Endodermal cell (in vitro differentiated cells): ENCODE measurements at regions not wholly inside any gene's neighbourhood (a gene's known extent, or its start where the extent isn't known, plus 50 kb on each side); places are given as distances from the start of the nearest gene placed in this dataset.

Experiments
- DNase-seq: peaks from one replicate; pipeline ENCODE4 v3.0.0-alpha.2; 2017
- H3K27ac ChIP-seq: 2 replicates; pipeline ENCODE4 v1.5.1; 2013; ENCODE audit warnings: mild to moderate bottlenecking, low read depth, low read length, moderate library complexity
- H3K27me3 ChIP-seq: 2 replicates; pipeline ENCODE4 v1.6.1; 2013; ENCODE audit warnings: mild to moderate bottlenecking, low read length, moderate library complexity; ENCODE audit not compliant: insufficient read depth, control insufficient read depth, poor library complexity, severe bottlenecking
- H3K36me3 ChIP-seq: 2 replicates; pipeline ENCODE4 v1.7.0; 2013; ENCODE audit warnings: mild to moderate bottlenecking, low read length, moderate library complexity; ENCODE audit not compliant: control insufficient read depth, insufficient read depth
- H3K4me1 ChIP-seq: one replicate; pipeline ENCODE4 v1.7.0; 2013; ENCODE audit warnings: low read length; ENCODE audit not compliant: control insufficient read depth, insufficient read depth
- H3K4me3 ChIP-seq: 2 replicates; pipeline ENCODE4 v1.5.1; 2013; ENCODE audit warnings: mild to moderate bottlenecking, low read length, moderate library complexity
- H3K9ac ChIP-seq: 2 replicates; pipeline ENCODE4 v1.6.1; 2013; ENCODE audit warnings: mild to moderate bottlenecking, low read length, moderate library complexity; ENCODE audit not compliant: poor library complexity, severe bottlenecking; ENCODE audit errors: extremely low read depth
- H3K9me3 ChIP-seq: 2 replicates; pipeline ENCODE4 v1.6.1; 2013; ENCODE audit warnings: mild to moderate bottlenecking, low read length, moderate library complexity; ENCODE audit not compliant: control insufficient read depth
- H3K27ac Mint-ChIP-seq: 2 replicates; pipeline ENCODE4 v1.8.0; 2020; ENCODE audit warnings: mixed read lengths
- H3K27me3 Mint-ChIP-seq: 2 replicates; pipeline ENCODE4 v1.8.0; 2021; ENCODE audit warnings: mild to moderate bottlenecking, mixed read lengths; ENCODE audit not compliant: insufficient read depth
- H3K36me3 Mint-ChIP-seq: 2 replicates; pipeline ENCODE4 v1.8.0; 2020; ENCODE audit warnings: low read depth, mixed read lengths
- H3K4me1 Mint-ChIP-seq: 2 replicates; pipeline ENCODE4 v1.8.0; 2020; ENCODE audit warnings: mixed read lengths
- H3K4me3 Mint-ChIP-seq: 2 replicates; pipeline ENCODE4 v1.8.0; 2020; ENCODE audit warnings: mild to moderate bottlenecking, moderate library complexity, mixed read lengths
- H3K9me3 Mint-ChIP-seq: 2 replicates; pipeline ENCODE4 v1.8.0; 2020; ENCODE audit warnings: mild to moderate bottlenecking, mixed read lengths
- WGBS, 2 experiments: methylation state at CpG; one replicate each; pipeline versions ENCODE4 v1.1.5 to v1.1.7; 2013; ENCODE audit warnings: missing lambda C conversion rate in 2 of 2, mixed read lengths in 1 of 2; ENCODE audit not compliant: insufficient coverage in 1 of 2, insufficient read length in 1 of 2; 5-methylcytosine and 5-hydroxymethylcytosine counted together
- TF ChIP-seq, protein P1 (sequence below): fragments of 200-600 bp; sonication (generic); conservative IDR thresholded peaks from 2 replicates; pipeline ENCODE4 v1.5.0; 2021; ENCODE audit warnings: antibody characterized with exemption, mild to moderate bottlenecking

DNA sequence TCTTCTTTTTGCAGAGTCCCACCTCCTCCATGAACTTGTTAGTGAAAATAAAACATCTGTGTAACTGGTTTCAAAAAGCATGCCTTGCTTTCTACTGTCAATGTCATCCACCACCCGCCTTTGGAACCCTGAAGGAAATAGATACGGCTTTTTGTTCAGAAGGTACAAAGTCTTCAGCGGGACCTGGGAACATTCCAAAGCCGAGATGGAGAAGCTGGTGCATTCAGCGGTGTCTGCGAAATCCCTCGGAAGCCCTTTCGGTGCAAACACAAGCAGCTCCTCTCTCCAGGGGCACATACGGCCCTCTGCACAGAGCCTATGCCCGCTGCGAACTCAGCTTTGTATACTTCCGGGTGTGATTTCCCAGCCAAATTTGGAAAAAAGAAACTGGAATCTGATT lies 555.8 kb upstream of the SALL3 start:
- Mint-ChIP-seq H3K4me1 (no peaks in the 10 kb centered on the region), H3K9me3 (no peaks in the 10 kb centered on the region), H3K4me3 (no peak overlapping the region), H3K27ac (no peak overlapping the region), H3K36me3 (no peaks in the 10 kb centered on the region), H3K27me3 (peaks cover 4% of the 10 kb centered on the region)
- Histone ChIP-seq H3K36me3 (no peaks in the 10 kb centered on the region), H3K27ac (no peak overlapping the region), H3K9ac (no peak overlapping the region), H3K9me3 (no peaks in the 10 kb centered on the region), H3K4me3 (no peak overlapping the region), H3K4me1 (no peaks in the 10 kb centered on the region), H3K27me3 (no peaks in the 10 kb centered on the region)
- TF ChIP-seq, protein P1, sequence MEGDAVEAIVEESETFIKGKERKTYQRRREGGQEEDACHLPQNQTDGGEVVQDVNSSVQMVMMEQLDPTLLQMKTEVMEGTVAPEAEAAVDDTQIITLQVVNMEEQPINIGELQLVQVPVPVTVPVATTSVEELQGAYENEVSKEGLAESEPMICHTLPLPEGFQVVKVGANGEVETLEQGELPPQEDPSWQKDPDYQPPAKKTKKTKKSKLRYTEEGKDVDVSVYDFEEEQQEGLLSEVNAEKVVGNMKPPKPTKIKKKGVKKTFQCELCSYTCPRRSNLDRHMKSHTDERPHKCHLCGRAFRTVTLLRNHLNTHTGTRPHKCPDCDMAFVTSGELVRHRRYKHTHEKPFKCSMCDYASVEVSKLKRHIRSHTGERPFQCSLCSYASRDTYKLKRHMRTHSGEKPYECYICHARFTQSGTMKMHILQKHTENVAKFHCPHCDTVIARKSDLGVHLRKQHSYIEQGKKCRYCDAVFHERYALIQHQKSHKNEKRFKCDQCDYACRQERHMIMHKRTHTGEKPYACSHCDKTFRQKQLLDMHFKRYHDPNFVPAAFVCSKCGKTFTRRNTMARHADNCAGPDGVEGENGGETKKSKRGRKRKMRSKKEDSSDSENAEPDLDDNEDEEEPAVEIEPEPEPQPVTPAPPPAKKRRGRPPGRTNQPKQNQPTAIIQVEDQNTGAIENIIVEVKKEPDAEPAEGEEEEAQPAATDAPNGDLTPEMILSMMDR = no peak
- 92 to 94% methylated on average over 8 to 12 of the region's 12 CpGs for WGBS, 2 experiments
- DNase-seq = peak; percentile 19

DNA sequence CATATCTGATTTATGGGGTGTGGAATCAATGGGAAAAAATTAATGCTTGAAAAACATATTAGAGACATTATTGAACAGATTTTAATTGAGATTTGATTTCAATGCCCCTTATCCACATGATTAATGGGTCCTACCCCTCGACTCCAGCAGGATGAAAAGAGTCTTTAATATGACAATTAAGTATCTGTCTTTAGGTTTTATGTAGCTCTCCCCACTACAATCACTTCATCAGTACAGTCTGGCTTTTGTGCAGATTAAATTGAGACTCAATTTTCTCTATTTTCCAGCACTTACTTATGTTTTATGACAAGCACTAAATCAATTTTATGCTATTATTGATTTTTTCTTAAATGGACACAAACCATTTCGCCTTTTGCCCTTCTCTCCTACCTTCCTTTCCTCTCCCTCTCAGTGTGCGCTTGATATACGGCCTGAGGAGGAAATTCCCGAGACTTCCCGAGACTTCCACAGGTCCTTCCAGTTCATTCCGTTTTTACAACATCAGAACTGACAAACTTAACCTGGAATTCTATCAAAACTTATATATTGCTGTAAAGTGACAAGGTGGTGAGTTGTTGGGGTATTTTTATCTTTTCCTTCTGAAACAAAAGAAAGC lies 555.1 kb upstream of the SALL3 start:
- 86 to 100% methylated on average over 3 to 7 of the region's 7 CpGs for WGBS, 2 experiments
- Histone ChIP-seq H3K9me3 (no peaks in the 10 kb centered on the region), H3K4me1 (no peaks in the 10 kb centered on the region), H3K27me3 (no peaks in the 10 kb centered on the region), H3K27ac (no peak overlapping the region), H3K4me3 (no peak overlapping the region), H3K36me3 (no peaks in the 10 kb centered on the region), H3K9ac (no peak overlapping the region)
- Mint-ChIP-seq H3K27ac (no peak overlapping the region), H3K36me3 (no peaks in the 10 kb centered on the region), H3K4me1 (no peaks in the 10 kb centered on the region), H3K27me3 (peaks cover 4% of the 10 kb centered on the region), H3K4me3 (no peak overlapping the region), H3K9me3 (no peaks in the 10 kb centered on the region)
- TF ChIP-seq, protein P1 = no peak
- DNase-seq = no peak

DNA sequence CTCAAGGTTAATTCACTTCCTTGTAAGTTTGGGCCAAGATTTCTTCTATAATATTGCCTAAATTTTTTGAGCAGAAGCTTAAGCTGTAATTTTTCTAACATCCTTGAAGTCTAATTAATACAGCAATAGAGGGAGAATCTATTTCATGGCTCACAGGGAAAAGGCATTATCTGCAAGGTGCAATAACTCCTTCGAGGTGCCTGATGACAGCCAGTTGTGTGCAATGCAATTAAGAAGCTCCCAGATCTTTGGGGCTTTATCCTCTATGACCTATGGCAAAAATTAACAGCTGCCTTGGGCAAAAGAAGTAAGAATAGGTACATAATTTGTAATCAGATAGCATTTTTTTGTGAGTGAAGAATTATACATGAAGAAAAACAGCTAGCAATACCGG lies 554.6 kb upstream of the SALL3 start:
- Mint-ChIP-seq H3K27ac (no peak overlapping the region), H3K4me1 (no peaks in the 10 kb centered on the region), H3K36me3 (no peaks in the 10 kb centered on the region), H3K4me3 (no peak overlapping the region), H3K27me3 (peaks cover 2% of the 10 kb centered on the region), H3K9me3 (no peaks in the 10 kb centered on the region)
- DNase-seq = no peak
- TF ChIP-seq, protein P1 = no peak
- H3K4me1 ChIP-seq = no peaks in the 10 kb centered on the region
- H3K9ac ChIP-seq = no peak overlapping the region
- no peaks in the 10 kb centered on the region for H3K36me3 ChIP-seq
- H3K4me3 ChIP-seq = no peak overlapping the region
- no peaks in the 10 kb centered on the region for H3K27me3 ChIP-seq
- H3K9me3 ChIP-seq = no peaks in the 10 kb centered on the region
- no peak overlapping the region for H3K27ac ChIP-seq
- 88 to 94% methylated on average over 2 of the region's 2 CpGs for WGBS, 2 experiments
